Globus pallidus (tissue), 1 donor: ENCODE measurements at regions not wholly inside any gene's neighbourhood (a gene's known extent, or its start where the extent isn't known, plus 50 kb on each side); places are given as distances from the start of the nearest gene placed in this dataset.
"Not testable (repeated sequence)": the region's sequence is repeated elsewhere in the genome, so short reads cannot be mapped to it uniquely, and the experiment has no call there.

Experiments used
- DNase-seq: peaks from one replicate; pipeline ENCODE4 v3.0.0-alpha.2; 2015; ENCODE audit warnings: low spot score

DNA sequence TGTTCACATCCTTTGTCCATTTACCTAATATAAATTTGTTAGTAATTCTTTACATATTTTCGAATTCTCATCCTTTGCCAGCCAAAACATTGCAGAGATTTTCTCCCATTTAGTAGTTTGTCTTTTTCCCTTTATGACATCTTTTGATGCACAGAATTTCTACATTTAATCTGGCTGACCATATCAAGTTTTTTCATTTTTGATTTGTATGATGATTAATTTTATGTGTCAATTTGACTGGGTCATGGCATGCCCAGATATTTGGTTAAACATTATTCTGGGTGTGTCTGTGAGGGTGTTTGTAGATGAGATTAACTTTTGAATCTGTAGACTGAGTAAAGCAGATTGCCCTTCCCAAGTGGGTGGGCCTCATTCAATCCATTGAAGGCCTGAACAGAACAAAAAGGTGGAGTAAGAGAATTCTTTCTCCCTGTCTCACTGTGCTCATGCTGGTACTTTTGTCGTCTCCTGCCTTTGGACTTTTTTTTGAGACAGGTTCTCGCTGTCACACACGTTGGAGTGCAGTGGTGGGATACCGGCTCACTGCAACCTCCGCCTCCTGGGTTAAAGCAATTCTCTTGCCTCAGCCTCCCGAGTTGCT, 72.1 kb upstream of the EPB41L1 start:
- DNase-seq = no peak

GRCh38 chr20:36083200-36083599, 71.3 kb upstream of the EPB41L1 start:
- DNase-seq = not testable (repeated sequence)

DNA sequence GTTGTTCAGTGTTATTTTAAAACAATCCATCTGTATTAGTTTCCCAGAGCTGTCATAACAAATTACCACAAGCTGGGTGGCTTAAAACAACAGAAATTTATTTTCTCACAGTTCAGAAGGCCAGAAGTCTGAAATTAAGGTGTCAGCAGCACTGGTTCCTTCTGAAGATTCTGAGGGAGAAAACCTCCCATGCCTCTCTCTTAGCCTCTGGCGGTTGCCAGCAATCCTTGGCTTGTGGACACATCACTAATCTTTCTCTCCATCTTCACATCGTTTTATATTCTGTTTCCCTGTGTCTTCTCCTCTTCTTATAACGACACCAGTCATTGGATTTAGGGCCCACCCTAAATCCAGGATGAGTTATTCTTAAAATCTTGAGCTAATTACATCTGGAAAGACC, 70.2 kb upstream of the EPB41L1 start:
- DNase-seq = no peak

- no peak for DNase-seq
Observed at GRCh38 chr20:36084897-36085613, 69.5 kb upstream of the EPB41L1 start.

DNA sequence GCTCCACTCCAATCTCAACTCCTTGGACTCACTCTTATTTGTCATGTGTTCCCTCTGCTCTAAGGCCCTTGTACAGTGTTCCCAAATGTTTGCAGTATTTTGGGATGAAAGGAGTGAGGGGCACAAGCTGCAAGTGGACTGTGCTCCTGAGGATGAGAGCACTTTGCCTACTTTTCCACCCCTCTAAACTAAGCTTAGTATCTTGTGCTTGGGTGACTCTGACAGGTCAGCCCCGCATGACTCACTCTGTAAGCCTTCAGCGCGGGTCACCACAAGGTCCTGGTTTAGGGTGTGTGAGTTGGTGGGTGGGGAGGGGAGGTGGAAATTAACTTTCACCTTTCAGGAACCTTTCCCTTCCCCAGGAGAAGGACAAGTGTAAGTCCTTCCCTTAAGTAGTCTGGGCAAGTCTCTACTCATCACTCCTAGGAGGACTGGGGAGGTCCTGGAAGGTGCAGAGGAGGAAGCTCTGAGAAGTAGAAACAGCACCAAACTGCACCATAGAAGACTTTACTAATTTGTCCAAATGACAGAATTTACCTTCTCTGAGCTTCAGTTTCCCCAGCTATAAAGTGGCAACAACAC, 68.8 kb upstream of the EPB41L1 start:
- DNase-seq = no peak

DNA sequence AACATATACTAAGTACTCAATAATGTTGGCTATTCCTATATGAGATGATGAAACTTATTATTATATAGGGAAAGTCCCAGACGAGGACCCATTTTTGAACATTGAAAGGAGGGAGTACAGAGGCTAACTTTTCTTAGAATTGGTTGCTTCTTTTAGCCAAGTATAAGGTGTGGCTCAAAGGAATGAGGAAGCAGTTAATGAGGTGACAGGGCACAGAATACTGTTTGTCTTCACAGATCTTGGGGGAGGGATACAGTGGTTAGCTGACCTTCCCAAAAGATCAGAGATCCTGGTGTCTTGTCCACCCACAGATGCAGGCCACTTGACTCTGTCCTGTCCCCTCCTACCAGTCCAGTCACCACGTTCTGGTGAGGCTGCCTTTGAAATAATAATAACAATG, 67.8 kb upstream of the EPB41L1 start:
- DNase-seq = no peak

DNA sequence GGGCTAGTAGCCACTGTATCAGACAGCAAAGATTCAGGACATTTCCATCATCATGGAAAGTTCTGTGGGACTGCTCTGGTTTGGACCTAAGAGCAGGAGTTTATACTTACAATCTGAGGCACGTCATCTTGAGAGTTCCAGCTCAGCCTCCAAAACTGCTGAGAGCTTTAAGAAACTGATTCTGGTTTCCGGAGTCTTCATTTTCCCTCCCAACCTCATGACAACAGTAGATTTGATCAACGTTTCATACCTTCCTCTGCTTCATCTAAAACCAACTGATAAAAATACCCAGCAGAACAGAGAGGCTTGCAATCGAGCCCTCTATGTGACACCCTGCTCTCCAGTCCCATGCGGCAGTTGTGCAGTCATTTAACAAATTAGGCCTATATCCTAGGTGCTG, 64.3 kb upstream of the EPB41L1 start:
- no peak for DNase-seq

DNA sequence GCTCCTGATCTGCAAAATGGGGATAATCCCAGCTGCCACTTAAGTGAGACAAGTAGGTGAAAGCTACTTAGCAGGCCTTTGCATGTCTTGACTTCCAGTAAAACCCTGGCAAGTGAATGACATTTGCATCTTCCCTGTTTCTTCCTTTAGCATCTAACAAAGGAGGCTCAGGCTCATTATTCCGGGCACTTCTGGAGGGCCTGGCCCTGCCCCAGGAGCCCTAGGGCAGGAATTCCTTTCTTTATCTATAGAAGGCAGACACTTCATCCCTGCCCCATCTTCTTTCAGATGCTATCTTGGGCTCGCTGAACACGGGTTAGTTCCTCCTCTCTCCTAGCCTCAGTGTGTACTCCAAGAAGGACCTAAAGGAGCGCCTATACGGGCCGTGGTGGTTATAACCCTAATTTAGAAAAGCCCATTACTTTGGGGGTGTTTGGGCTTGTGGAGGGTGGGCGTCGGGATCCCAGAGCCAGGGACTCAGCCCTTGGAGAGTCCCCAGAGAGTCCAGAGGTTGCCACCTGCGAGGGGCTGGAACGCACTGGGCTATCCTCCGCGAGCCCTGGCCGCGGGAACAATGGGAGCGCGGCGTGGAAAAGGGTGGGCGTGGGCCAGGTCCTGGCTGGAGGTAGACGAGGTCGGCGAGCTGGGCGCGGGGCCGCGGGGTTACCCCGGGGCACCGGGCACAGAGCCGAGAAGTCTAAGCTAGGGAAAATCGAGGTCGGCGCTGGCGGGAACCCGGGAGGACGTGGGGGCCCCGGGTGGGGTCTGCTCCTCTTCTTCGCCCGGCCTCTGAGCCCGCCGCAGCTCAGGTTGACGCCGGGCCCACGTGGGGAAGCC, 62.8 kb upstream of the EPB41L1 start:
- DNase-seq = no peak

DNA sequence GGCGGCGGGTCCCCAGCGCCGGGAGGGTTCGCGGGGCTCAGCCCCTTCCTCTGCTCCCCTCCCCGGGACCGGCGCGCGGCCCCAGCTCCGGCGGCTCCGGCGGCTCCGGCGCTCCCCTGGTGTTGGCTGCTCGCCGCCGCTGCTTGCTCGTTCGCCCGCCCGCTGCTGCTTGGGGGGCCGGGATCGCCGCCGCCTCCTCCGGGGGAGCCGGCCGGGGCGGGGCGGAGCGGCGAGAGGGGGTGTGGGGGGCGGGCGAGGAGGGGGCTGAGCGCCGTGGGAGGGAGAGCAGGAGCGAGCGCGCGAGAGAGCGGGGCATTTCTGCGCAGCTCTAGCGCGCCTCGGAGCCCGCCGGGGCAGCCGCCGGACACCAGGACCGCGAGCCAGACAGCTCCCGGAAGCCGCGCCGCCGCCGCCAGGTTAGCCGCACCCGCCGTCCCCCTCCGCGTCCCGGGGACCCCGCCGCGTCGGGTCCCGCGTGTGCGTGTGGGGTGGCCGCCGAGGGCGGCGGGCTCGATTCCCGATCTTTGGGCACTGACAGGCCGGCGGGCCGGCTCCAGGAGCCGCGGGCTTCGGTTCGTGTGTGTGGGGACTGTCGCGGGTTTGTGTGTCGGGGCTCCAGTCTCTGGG, 62.0 kb upstream of the EPB41L1 start:
- DNase-seq = no peak

- DNase-seq = no peak
Observed at GRCh38 chr20:36093025-36093803, 61.3 kb upstream of the EPB41L1 start.

DNA sequence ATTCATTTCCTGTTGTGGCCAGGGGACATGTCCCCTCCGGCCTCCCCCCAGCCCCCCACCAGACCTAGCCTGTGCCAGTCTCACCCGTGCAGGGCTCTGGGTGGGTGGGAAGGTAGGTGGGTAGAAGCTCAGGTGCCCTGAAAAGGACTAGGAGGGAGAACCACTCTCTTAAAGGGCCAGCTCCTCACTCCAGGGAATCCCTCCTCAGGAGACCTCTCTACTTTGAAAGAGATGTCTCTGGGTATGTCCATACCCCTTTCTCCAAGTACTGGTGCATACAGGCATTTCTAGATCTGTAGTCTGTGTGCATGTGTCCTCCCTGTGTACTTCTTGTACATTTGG, 60.8 kb upstream of the EPB41L1 start:
- DNase-seq = no peak

- DNase-seq = no peak
Observed at GRCh38 chr20:36094497-36094896, 60.0 kb upstream of the EPB41L1 start.

- DNase-seq = no peak
Observed at GRCh38 chr20:36096435-36096834, 58.1 kb upstream of the EPB41L1 start.

DNA sequence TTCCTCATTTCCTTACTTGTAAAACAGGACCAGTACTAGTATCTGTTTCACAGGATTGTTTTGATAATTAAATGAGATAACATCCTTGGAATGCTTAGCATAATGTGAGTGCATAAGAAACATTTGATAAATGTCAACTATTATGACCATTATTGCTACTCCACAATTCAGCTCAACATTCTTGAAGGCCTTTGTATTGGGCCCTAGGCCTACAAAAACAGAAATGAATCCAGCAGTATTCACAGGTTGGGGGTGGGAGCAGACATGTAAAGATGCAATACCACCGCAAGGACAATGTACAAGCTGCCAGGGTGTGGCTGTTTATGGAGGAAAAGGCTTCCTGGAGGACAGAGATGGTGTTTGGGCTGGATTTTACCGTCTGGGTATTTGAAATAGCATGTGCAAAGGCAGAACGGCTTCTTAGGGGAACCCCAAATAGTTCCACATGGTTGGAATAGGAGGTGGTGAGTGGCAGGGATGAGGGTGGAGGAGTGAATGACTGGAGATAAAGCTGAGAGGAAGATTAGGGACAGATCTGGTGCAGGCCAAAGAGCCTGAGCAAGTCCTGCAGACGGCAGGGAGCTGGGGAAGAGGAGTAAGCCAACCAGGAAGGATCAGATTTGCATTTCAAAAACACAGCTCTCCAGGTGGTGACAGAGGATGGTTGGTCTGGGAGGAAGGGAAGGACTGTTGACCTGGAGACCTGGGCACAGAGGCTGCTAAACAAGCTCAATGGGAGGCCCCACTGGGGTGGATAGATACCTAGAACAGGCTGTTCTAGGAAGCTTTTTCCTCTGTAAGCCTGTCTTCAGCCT, 57.0 kb upstream of the EPB41L1 start:
- DNase-seq = no peak

- peak; percentile 45 for DNase-seq
Observed at GRCh38 chr20:36098364-36098763, 56.2 kb upstream of the EPB41L1 start.

DNA sequence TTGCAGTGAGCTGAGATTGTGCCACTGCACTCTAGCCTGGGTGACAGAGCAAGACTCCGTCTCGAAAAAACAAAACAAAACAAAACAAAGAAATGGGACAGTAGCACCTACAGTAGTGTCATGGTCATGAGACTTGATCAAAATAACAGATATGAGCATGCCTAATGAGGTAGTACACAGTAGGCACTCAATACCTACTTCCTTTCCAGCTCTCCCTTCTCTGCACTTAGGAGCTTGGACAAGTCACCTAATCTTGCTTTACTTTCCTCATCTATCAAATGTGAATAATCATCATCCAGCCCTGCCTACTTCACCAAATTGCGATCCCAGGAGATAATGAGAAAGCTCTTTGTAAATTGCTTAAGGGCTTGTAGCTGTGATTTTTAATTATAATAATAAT, 55.4 kb upstream of the EPB41L1 start:
- no peak for DNase-seq

GRCh38 chr20:36101192-36101591, 53.3 kb upstream of the EPB41L1 start:
- no peak for DNase-seq

- DNase-seq = no peak
Observed at GRCh38 chr20:36102306-36102705, 52.2 kb upstream of the EPB41L1 start.

DNA sequence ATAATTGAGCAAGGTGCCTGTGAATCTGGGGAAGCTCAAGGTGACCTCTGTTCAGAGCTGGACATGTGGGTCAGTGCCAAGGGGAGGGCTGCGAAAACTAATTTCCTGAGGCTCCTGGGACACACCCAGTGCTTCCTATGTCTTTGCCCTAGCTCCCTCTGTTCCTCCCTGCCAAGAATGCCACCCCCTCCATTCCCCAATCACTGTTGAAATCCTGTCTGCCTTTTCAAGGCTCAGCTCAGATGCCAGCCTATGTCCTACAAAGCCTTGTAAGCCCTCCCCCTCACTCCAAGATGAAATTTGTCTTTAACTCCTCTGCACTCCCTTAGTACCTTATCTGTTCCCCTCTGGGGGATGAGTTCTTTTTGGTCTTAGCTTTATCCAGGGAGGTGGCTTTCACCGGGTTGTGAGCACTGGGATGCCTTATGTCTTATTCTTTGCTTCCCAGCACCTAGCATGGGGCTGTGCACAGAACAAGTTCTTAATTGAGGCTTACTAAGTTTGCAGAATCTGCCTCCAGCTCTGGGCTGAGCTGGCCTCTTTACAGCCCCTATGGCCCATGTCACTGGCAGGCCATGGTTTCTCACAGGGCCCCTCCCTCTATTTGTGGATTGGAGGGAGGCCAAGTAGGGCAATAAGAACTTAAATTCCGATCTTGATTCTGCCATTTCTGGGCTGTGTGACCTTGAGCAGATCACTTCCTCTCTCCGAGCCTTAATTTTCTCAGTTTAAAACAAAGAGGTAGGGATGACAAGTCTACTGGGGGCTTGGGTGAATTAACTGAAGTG, 51.5 kb upstream of the EPB41L1 start:
- no peak for DNase-seq

GRCh38 chr20:36104244-36104643, 50.3 kb upstream of the EPB41L1 start:
- no peak for DNase-seq
